ENCODE measurements at regions not wholly inside any gene's neighbourhood (a gene's known extent, or its start where the extent isn't known, plus 50 kb on each side); places are given as distances from the start of the nearest gene placed in this dataset.

- no peak for TF ChIP-seq CTCF (conservative IDR thresholded peaks at IDR 0.05; ENCODE audit: low read length)
- no peak for TF ChIP-seq EZH2phosphoT487 (IDR thresholded peaks at IDR 0.05; ENCODE audit: borderline replicate concordance, low read depth, low read length)
These were observed 804.8 kb downstream of the SLITRK1 start for GRCh38 chr13:83077499-83077898.
